Left lobe of liver (tissue), 2 donors: ENCODE measurements at regions not wholly inside any gene's neighbourhood (a gene's known extent, or its start where the extent isn't known, plus 50 kb on each side); places are given as distances from the start of the nearest gene placed in this dataset.
A peak's percentile ranks its signal among the peaks of the same experiment; 100 is the strongest.

Experiments
- ATAC-seq: fragments of 200-7000 bp; cut with Tn5 transposase; one replicate; pipeline ENCODE4 v1.9.1; 2020; ENCODE audit warnings: mild to moderate bottlenecking, moderate library complexity
- DNase-seq: peaks from one replicate; pipeline ENCODE4 v3.0.0-alpha.2; 2020; ENCODE audit warnings: low spot score
- donor health status: DM: no; HTN: no; CAD: no; lungs with moderate emphysema.
- donor health status: DM: no; HTN: yes; CAD: no.

DNA sequence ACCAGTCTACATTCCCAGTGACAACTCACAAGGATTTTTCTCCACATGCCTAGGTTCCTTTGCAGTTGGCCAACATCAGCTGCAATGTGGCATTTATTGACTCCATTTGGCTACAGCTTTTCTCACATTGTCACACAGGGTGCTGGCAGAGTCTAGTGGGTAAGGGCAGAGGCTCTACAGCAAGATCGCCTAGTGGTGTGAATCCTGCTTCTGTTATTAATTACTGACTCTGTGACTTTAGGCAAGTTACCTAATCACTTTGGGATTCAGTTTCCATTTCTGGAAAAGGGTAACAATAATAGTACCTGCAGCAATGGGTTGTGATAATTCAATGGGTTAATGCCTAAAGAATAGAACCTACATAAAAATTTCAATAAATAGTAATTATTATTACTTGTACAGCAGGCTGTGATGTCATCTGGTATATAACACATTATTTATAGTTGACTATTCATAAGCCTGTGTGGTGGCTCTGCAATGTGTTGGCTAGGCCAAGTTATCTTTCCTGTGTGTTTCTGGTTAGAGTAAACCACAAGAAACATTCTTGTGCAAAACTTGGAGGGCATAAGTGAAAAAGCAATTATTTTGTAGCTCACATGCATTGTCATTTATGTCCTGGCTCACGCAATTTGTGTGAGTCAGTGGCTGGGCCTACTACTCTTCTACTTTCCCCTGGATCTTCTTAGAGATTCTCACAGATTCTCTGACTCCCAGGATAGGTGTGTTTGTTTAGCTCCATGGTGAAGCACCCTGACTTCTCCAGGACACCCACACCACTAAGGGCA lies 59.5 kb downstream of the PTGS2 start:
- DNase-seq (no peak), ATAC-seq (no peak)

DNA sequence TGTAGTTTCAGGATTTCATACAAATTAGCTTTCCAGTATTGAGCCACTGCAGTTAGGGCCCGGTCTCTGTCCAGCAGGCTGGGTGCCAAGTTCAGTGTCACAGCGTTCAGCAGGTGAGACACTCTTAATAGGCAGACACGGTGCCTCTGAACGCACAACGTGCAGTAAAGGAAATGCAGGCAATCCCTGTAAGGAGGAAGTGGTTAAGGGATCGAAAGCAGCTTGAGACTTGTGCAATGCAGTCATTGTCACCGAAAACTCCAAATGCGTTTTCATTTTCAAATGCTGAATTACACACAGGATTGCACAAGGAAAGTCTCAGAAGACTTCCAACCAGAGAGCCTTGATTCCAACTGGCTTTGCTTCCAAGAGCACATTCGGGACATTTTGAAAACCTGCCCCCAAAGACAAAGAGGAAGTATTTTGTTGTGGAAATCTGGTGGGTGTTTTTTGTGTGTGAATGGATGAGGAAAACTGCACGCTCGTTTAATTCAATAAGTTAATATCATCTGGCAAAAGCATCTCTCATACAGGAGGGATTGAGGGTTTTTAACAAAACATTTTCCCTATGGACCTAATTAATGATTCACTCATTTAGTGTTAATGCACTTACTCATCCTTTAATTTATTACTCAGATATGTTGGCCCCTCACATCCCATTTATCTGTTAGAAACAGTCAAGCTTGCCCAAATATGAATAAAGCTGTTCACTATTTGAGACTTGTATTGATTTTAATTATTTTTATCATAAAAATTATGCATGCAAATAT lies 61.6 kb downstream of the PTGS2 start:
- peak; percentile 49 for DNase-seq

DNA sequence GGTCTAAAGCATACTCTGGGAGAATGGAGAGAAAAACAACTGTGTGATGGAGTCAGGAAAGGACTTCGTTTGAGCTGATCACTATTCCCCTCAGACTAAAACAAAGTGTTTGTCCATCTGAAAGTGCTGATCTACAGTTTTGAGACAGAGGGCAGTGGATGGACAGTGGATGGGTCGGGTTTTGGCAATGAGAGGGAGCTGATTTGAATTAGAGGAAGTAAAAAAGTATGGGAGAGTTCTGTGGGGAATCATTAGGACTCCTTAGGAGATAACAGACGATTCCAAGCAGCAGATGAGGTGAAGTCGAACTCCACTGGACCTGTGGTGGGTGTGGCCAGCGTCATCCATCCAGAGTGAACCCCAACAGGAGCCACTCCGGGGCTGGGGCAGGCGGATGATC lies 62.3 kb downstream of the PTGS2 start:
- no peak for ATAC-seq
- DNase-seq: no peak

More for the DNA sequence above, 61.6 kb downstream of the PTGS2 start:
- ATAC-seq: peak; percentile 19

DNA sequence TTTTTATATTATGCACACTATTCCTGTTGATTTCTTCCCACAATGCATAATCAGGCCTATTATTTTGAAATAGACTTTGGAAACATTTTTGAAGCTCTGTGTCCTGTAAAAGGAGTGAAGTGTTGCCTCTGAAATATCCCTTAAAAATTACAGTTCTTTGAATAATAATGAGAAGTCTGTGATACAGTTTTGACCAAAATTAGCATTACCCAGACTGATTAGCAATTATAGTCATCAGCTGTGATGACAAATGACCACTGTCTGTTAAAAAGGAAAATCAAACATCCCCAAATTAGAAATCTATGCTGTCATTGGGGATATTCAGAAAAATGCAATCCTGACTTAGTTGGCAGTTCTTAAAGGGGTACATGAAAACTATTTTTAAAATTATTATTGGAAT lies 63.7 kb downstream of the PTGS2 start:
- no peak for DNase-seq
- ATAC-seq: no peak

DNA sequence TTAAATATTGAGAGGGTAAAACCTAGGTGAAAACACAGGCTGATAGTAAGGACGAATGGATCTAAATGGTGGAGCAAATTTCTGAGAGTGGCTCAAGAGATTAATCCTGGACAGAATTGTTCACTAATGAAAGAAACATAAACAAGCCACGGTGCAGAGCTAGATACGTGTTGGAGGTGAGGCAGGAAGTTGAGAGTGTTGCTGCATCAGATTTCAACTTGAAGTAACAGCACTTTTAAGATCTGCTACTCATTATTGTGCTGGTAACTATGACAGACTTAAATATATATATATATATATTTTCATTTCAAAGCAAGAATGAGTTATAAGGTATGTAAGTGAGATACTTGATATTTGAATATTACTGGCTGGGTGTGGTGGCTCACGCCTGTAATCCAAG lies 64.9 kb downstream of the PTGS2 start:
- DNase-seq: no peak
- no peak for ATAC-seq

DNA sequence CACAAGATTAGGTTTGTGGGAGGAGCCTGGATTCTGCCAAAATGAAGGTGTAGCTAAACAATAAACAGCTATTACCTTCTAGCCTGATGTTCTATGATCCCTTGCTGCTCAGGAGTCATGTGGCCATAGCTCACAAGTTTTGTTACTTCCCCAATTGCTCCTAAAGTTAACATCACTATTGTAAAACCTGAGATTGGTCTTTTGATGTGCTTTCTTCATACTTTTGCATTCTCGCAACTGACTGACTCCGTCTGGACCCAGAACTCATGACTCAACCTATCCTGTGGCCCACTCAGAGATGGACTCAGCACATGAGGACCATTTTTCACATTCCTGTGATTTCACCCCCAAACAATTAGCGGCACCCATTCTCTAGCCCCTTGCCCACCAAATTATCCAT lies 69.1 kb downstream of the PTGS2 start:
- ATAC-seq: no peak
- DNase-seq: no peak

DNA sequence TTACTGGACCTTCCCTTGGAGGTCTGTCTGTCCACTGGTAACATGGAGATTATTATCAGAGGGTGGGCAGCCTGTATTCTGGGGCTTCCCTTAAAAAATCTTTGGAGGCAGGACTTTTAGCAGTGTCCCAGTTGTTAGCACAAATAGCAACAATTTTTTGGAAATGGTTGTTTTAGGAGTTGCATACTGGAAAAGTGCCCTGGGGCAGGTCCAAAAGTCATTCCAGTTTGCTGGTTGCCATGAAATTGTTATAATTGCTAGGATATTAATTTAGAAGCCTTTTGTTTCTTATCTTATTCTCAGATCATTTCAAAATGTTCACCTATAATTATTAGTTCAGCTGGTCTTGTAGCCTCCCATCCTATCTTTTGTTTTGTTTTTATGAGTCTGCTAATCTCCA lies 71.0 kb downstream of the PTGS2 start:
- ATAC-seq (no peak), DNase-seq (no peak)

DNA sequence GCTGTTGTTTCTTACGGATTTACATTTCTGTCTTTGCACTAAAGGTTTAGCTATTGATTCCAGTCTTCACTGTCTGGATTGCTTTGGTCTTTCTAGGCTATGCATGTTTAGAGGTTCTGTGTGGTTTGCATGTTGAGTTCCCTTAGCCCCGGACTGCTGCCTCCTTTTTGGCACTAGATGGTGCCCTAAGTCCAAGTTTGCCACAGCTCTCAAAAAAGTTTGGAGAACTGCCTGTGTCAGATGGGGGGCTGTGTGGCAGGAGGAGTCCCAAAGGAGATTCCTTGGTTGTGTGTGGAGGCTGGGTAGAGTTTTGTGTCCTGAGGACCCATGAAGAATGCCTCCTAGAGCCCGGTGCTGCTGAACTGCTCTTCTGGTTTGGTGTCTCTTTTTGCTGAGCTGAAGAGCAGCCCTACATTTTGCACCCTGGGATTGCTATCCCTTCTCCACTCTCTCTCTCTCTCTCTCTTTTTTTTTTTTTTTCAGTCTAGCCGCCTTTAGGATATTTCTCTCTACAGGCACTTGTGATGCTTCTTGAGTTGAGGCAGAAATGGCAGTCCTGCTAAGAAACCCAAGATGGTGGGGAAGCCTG lies 74.4 kb downstream of the PTGS2 start:
- ATAC-seq (peak; percentile 55), DNase-seq (no peak)

DNA sequence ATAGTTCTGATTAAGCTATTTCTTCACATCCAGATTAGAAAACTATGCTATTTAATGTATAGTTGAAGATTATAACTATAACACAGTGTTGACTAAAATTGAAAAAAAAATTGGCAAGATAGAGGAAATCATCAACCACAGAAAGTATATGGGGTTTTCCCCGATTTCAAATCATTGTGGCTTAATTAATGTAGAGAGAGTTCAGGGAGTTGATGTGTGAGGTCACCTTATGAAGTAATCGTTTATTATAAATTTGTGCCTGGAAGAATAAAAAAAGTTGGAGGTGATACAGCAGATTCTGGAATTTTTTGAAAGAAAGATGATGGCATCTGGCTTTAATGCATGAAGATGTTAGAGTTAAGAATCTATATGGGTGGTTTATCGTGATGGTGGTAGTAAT lies 84.3 kb downstream of the PTGS2 start:
- DNase-seq: no peak
- no peak for ATAC-seq

DNA sequence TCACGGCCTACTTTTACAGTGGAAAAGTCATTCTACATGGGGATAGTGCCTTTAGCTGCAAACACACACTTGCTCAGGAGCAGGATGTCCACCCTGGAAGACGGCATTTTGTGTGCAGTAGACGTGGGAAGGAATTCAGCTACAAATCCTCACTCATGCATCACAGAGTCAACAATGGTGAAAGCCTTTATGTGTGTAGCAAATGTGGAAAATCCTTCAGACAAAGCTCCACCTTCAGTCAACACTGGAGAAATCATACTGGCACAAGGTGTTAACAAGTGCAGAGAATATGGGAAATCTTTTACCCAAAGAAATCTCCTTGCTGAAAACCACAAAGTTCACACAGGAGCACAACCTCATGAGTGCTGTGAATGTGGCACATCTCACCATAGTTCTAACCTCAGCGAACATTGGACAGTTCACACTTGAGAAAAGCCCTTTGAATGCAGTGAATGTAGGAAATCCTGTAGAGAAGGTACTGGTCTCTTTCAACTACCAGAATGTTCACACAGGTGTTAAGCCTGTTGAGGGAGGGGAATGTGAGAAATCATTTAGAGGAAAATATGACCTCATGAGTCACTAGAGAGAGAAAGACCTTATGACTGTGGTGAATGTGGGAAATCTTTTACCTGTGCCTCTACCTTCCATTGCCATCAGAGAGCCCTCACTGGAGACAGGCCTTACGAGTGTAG lies 101.8 kb downstream of the PTGS2 start:
- ATAC-seq: no peak
- no peak for DNase-seq

DNA sequence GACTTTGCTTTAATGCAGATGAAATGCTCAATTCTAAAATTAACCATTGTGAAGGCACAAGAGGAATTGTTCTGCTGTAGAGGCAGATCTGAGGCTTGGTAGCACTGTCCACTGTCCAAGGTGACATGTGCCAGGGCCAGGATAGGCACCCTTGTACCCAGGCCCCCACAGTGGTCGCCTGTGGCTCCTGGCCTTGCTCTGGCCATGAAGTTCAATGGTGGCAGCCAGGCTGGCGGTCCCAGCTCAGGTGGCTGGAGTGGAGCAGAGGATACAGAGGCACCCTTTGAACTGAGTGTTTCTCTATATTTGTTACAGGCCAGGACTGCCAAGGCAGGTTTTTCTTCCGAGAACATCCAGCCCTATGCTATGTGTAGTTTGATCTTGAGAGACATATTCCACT lies 102.6 kb downstream of the PTGS2 start:
- DNase-seq (no peak), ATAC-seq (no peak)

DNA sequence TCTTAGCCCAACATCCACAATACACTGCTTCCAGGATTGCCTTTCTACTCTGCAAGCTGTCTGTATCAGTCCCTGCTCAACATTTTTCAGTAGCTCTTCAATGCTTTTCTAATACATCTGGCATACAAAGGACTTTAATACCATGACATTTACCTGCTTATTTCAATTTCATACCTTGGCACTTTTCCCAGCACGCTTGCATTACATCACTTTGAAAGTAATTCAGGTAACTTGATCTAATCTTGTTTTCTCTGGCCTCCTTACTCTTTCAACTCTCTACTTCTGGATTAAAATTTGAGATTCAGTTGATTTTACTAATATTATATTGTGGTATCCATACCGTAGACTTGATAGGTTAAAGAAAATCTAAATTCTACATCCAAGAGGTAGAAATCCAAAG lies 103.0 kb downstream of the PTGS2 start:
- ATAC-seq (no peak), DNase-seq (no peak)

DNA sequence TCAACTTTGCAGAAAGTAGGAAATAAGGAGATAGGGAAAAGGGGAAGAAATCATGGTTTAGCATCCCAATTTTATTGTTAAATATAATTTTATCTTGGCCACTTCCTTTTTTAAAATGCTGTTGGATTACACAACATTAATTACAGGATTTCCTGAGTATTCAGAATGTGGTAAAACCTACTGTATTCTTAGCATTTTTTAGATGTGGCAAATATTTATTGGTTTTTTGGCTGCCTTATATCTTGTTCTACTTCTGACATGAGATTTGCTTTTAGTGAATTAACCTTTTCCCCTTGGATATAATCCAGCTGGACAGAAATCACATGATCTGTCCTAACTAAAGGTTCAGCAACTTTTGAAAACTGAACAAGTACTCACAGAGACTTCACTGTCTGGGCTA lies 104.9 kb downstream of the PTGS2 start:
- DNase-seq: no peak

DNA sequence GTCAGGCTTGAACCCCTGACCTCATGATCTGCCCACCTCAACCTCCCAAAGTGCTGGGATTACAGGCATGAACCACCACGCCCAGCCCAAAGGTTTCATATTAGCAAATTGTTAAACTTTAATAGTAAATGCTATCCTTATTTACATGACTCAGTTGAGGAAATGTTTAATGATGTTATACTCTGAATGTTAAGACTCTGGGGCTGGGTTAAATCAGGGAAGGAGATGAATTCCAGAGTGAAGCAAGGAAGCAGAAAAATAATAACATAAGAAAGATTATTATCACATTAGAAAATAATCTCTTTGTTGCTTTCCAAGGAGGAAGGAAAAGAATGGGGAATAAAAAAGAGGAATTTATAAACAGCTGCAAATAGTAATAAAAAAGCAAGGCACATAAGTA lies 105.3 kb downstream of the PTGS2 start:
- ATAC-seq (no peak), DNase-seq (no peak)

More for the DNA sequence above, 104.9 kb downstream of the PTGS2 start:
- ATAC-seq: peak; percentile 73

DNA sequence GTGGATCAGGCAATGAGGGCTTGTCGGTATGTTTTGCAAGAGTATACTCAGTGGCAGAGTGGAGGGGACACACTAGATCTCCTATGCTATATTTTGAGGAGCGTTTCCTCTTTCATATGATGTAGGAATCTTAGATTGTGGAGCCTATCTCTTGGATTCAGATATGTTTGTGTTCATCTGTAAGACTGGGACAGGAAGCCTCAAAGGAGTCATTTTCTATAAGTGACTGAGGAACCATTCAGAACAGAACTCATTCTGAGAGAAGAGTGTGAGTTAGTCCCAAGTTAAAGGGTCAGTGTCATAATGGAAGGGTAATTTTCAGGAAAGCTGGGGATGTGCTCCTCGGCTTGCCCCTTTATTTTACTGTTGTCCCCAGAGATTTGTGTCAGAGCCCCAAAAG lies 107.7 kb downstream of the PTGS2 start:
- no peak for ATAC-seq
- no peak for DNase-seq

DNA sequence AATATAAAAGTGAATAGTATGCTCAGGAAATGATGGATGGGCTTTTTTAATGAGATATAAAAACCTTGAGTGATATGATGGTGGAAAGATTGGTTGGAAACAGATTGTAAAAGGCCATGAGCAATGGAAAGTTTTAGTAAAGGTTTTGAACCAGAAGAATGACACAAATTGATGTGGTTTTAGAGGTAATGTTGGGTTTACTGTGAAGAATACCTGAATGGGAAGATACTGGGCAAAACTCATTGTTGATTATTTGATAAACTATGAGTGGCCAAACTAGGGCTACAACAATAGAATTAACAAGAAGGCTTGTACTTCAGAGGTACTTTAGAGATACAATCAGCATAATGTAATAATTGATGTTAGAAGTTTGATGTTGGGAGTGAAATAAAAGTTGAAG lies 108.5 kb downstream of the PTGS2 start:
- DNase-seq (no peak), ATAC-seq (no peak)

DNA sequence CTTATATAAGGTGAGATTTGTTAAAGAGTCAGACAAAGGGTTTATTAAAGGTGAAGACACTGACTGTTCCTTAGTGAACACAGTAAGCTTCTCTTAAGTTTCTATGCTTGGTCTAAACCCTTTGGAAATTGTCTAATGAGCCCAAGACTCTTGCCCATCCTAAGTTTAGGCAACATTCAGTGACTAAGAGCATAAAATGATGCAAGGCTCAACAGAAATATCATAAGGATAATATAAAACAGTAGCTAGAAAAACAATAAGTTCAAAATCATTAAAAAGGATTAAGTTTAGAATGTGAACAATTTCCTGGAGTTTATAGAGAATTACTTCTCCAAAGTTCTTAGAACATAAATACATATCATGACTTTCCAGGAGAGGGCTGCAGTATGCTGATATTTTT lies 108.9 kb upstream of the PDC start:
- no peak for ATAC-seq
- DNase-seq: no peak

DNA sequence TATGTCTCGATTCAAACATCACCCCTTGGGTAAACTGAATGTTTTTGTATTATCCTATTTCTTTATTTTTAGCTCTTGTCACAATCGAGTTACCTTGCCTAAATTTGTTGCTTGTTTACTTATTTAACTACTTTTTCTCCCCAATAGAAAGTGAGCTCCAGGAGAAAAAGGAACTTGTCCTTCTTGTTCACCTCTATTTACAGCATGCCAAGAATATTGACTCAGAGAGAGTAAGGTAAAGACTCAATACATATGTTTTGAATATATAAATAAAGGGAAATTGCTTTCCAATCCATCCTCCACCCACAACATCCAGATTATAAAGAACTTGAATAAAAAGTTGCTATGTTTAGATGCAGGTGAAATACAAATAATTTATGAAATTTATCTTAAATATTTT lies 107.3 kb upstream of the PDC start:
- DNase-seq: no peak

DNA sequence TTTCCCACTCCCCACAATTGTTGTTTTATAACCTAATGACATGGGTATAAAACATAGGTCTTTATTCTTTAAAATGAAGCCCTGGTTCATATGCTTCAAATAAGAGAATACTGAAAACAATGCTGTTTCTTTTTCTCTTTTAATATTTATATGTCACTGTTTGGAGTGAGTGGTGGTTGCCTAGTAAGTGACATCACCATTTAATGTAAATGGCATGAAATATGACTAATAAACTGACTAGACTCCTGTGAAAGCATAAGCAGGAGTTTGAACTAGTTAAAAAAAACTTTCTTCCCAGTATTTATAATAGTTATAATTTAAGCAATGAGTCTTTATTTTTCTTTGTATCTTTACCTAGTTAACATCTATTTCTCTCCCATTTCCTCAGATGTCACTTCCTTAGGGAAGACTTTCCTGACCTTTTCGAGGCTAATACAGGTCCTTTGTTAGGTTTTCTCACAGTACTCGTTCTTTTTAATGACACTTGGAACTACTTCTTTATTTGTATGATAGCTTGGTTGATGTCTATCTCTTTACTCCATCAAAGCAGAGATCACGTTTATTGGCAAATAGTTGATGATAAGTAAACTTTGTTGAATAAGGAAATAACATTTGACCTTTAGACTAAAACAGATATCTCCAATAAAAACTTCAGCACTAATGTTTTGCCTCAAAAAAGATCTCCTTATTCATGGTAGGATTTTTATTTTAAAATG lies 105.4 kb upstream of the PDC start:
- no peak for ATAC-seq
- DNase-seq: no peak

More for the DNA sequence above, 107.3 kb upstream of the PDC start:
- ATAC-seq: no peak

DNA sequence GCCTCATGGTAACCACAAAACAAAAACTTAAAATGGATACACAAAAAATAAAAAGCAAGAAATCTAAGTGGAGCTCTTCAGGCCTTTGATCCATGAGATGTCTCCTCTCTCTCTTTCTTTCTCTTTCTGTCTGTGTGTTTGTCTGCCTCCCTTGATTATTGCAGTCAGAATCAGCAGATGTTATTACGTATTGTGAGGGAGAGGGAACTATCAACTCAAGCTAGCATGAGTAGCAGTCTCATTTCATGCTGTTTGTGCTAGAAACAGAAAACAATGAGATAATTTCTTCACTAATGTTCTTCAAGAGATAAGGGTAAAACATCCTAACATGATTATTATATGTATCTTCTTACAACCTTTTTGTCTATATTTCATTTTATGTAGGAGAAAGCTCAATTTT lies 103.7 kb upstream of the PDC start:
- ATAC-seq: no peak
- DNase-seq: no peak

DNA sequence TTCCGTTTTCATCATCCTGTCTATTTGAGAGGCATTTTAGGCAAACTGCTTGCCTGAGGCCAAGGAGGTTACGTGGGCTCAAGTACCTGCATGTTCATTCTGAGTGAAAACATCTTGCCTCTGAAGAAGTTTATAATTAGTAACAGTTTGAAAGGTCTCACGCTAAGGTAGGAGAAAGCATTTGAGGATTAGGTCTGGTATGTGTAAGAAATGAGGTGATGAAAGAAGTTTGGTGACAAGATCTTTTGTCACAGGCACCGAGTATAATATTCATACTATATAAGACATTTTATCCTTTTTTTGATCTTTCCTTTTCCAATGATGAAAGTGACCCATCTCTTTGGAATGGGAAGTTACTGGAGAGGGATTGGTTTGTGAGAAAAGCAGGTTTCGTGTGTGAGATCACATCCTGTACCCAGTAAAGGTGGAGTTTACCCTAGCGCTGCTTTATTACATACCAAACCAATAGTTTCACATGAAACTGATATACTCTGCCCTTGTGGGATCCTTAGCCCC lies 98.7 kb upstream of the PDC start:
- ATAC-seq: no peak
- DNase-seq: no peak
